Astrocyte (in vitro differentiated cells and primary cell): ENCODE measurements at regions not wholly inside any gene's neighbourhood (a gene's known extent, or its start where the extent isn't known, plus 50 kb on each side); places are given as distances from the start of the nearest gene placed in this dataset.

Experiments used
- EZH2 ChIP-seq: IDR thresholded peaks from 2 replicates; pipeline ENCODE4 v1.6.1; 2012; ENCODE audit warnings: mild to moderate bottlenecking, low read length, inconsistent platforms; ENCODE audit not compliant: insufficient read depth
- TF ChIP-seq, protein P1 (sequence below): IDR thresholded peaks from 2 replicates; pipeline ENCODE4 v1.5.1; 2011; ENCODE audit warnings: low read depth, mild to moderate bottlenecking, inconsistent platforms, low read length, moderate library complexity; ENCODE audit not compliant: insufficient read depth

DNA sequence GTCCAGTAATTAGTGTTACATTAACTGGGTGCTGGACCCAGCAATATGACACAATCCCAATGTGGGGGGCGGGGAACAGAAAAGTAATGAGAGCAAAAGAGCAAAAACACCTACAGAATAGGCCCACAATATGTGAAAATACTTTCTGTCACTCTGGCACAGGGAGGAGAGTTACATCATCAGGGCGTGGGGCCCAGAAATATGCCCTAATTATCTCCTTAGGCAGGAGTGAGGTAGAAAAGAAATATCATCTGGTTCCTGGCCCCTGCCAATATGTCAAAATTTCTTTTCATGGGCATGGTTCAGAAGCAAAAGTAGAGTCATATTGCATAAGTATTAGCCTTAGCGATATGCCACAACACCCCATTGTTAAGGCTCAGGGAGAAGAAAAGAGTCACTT lies 959.8 kb upstream of the TSPY4 start:
- TF ChIP-seq, protein P1, sequence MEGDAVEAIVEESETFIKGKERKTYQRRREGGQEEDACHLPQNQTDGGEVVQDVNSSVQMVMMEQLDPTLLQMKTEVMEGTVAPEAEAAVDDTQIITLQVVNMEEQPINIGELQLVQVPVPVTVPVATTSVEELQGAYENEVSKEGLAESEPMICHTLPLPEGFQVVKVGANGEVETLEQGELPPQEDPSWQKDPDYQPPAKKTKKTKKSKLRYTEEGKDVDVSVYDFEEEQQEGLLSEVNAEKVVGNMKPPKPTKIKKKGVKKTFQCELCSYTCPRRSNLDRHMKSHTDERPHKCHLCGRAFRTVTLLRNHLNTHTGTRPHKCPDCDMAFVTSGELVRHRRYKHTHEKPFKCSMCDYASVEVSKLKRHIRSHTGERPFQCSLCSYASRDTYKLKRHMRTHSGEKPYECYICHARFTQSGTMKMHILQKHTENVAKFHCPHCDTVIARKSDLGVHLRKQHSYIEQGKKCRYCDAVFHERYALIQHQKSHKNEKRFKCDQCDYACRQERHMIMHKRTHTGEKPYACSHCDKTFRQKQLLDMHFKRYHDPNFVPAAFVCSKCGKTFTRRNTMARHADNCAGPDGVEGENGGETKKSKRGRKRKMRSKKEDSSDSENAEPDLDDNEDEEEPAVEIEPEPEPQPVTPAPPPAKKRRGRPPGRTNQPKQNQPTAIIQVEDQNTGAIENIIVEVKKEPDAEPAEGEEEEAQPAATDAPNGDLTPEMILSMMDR: no peak
- no peak for TF ChIP-seq EZH2
